ENCODE measurements at regions not wholly inside any gene's neighbourhood (a gene's known extent, or its start where the extent isn't known, plus 50 kb on each side); places are given as distances from the start of the nearest gene placed in this dataset.

- DNase-seq (ENCODE audit: low read depth in 2 of 2): no peak
Measured at GRCh38 chr9:108676355-108676754, 179.4 kb downstream of the ACTL7B start.

GRCh38 chr9:108675708-108676107, 180.1 kb downstream of the ACTL7B start:
- no peak for DNase-seq (ENCODE audit: low read depth in 2 of 2)

GRCh38 chr9:108674766-108675530, 180.8 kb downstream of the ACTL7B start:
- no peak for DNase-seq (ENCODE audit: low read depth in 2 of 2)

- no peak for DNase-seq (ENCODE audit: low read depth in 2 of 2)
Measured at GRCh38 chr9:108673386-108673785, 182.4 kb downstream of the ACTL7B start.

GRCh38 chr9:108672475-108673190, 183.2 kb downstream of the ACTL7B start:
- no peak for DNase-seq (ENCODE audit: low read depth in 2 of 2)

GRCh38 chr9:108671794-108672193, 184.0 kb downstream of the ACTL7B start:
- DNase-seq (ENCODE audit: low read depth in 2 of 2): no peak

GRCh38 chr9:108671176-108671575, 184.6 kb downstream of the ACTL7B start:
- no peak for DNase-seq (ENCODE audit: low read depth in 2 of 2)

- no peak for DNase-seq (ENCODE audit: low read depth in 2 of 2)
Measured at GRCh38 chr9:108668938-108669335, 186.8 kb downstream of the ACTL7B start.

- DNase-seq (ENCODE audit: low read depth in 2 of 2): no peak
Measured at GRCh38 chr9:108668191-108668937, 187.4 kb downstream of the ACTL7B start.

GRCh38 chr9:108666240-108666784, 189.5 kb downstream of the ACTL7B start:
- no peak for DNase-seq (ENCODE audit: low read depth in 2 of 2)

GRCh38 chr9:108665521-108666239, 190.1 kb downstream of the ACTL7B start:
- no peak for DNase-seq (ENCODE audit: low read depth in 2 of 2)

GRCh38 chr9:108664309-108665255, 191.2 kb downstream of the ACTL7B start:
- no peak for DNase-seq (ENCODE audit: low read depth in 2 of 2)

GRCh38 chr9:108663422-108663821, 192.4 kb downstream of the ACTL7B start:
- no peak for DNase-seq (ENCODE audit: low read depth in 2 of 2)

- DNase-seq (ENCODE audit: low read depth in 2 of 2): no peak
Measured at GRCh38 chr9:108662956-108663355, 192.8 kb downstream of the ACTL7B start.

- no peak for DNase-seq (ENCODE audit: low read depth in 2 of 2)
Measured at GRCh38 chr9:108662091-108662875, 193.5 kb downstream of the ACTL7B start.

- no peak for DNase-seq (ENCODE audit: low read depth in 2 of 2)
Measured at GRCh38 chr9:108656566-108656965, 199.2 kb downstream of the ACTL7B start.

- DNase-seq (ENCODE audit: low read depth in 2 of 2): no peak
Measured at GRCh38 chr9:108655818-108656217, 200.0 kb downstream of the ACTL7B start.

GRCh38 chr9:108654566-108654965, 201.2 kb downstream of the ACTL7B start:
- DNase-seq (ENCODE audit: low read depth in 2 of 2): no peak

GRCh38 chr9:108652851-108653250, 202.9 kb downstream of the ACTL7B start:
- no peak for DNase-seq (ENCODE audit: low read depth in 2 of 2)

- DNase-seq (ENCODE audit: low read depth in 2 of 2): no peak
Measured at GRCh38 chr9:108650826-108651225, 205.0 kb downstream of the ACTL7B start.

Measured in stimulated activated CD8-positive, alpha-beta memory T cell treated with anti-CD3 and anti-CD28 coated beads, Interleukin-7, amount 100 ng/mL, for 1 hour (primary cell).